PC-3 (cell line): ENCODE measurements at regions not wholly inside any gene's neighbourhood (a gene's known extent, or its start where the extent isn't known, plus 50 kb on each side); places are given as distances from the start of the nearest gene placed in this dataset.
A peak's percentile ranks its signal among the peaks of the same experiment; 100 is the strongest.
"Not testable (repeated sequence)": the region's sequence is repeated elsewhere in the genome, so short reads cannot be mapped to it uniquely, and the experiment has no call there.

Experiments used
- ATAC-seq: fragments of 200-7000 bp; cut with Tn5 transposase; 2 replicates; pipeline ENCODE4 v1.9.1; 2020; ENCODE audit warnings: mild to moderate bottlenecking, moderate library complexity
- BruUV-seq: library from RNA; stranded (reverse); fragments of 400-500 nt; replicated peaks from 2 replicates; lab custom pipeline; 2021; lab: Mats Ljungman, UMichigan
- CTCF ChIA-PET: fragments of 300-600 bp; sonication (Branson Sonifier 250); formaldehyde crosslinking; loops from one replicate; lab custom pipeline; 2022; ENCODE audit warnings: antibody characterized with exemption; lab: Charles Lee
- POLR2A ChIA-PET: fragments of 300-600 bp; sonication (Branson Sonifier 250); formaldehyde crosslinking; loops from one replicate; lab custom pipeline; 2022; ENCODE audit warnings: antibody characterized with exemption; ENCODE audit not compliant: unreplicated experiment; lab: Charles Lee
- DNase-seq: peaks from one replicate; pipeline ENCODE4 v3.0.0-alpha.2; 2015
- H2AFZ ChIP-seq: fragments of 300-600 bp; sonication (generic); 2 replicates; pipeline ENCODE4 v1.6.0; 2016; ENCODE audit warnings: antibody characterized with exemption, low read length
- H3F3A ChIP-seq: fragments of 300-600 bp; sonication (generic); one replicate; pipeline ENCODE4 v1.6.0; 2017; ENCODE audit warnings: antibody characterized with exemption, low read length, control low read depth, mild to moderate bottlenecking; ENCODE audit not compliant: unreplicated experiment
- H3K27ac ChIP-seq: fragments of 300-600 bp; sonication (generic); 2 replicates; pipeline ENCODE4 v1.5.1; 2016; ENCODE audit warnings: mild to moderate bottlenecking, low read length
- H3K27me3 ChIP-seq: fragments of 300-600 bp; sonication (generic); 2 replicates; pipeline ENCODE4 v1.6.1; 2016; ENCODE audit warnings: low read length, mixed read lengths
- H3K36me3 ChIP-seq: fragments of 300-600 bp; sonication (generic); 2 replicates; pipeline ENCODE4 v1.6.1; 2016; ENCODE audit warnings: low read depth, mixed run types, low read length, mixed read lengths
- H3K4me1 ChIP-seq: fragments of 300-600 bp; sonication (generic); 2 replicates; pipeline ENCODE4 v1.5.1; 2016; ENCODE audit warnings: low read length; ENCODE audit not compliant: insufficient read depth
- H3K4me2 ChIP-seq: fragments of 300-600 bp; sonication (generic); 2 replicates; pipeline ENCODE4 v1.6.0; 2016; ENCODE audit warnings: low read length
- H3K4me3 ChIP-seq: fragments of 300-600 bp; sonication (generic); 2 replicates; pipeline ENCODE4 v1.5.1; 2016; ENCODE audit warnings: mild to moderate bottlenecking, low read length, mixed read lengths
- H3K79me2 ChIP-seq: fragments of 300-600 bp; sonication (generic); 2 replicates; pipeline ENCODE4 v1.6.1; 2017; ENCODE audit warnings: low read length, mixed read lengths
- H3K9ac ChIP-seq: fragments of 300-600 bp; sonication (generic); 2 replicates; pipeline ENCODE4 v1.6.0; 2016; ENCODE audit warnings: mild to moderate bottlenecking, low read length
- H3K9me2 ChIP-seq: fragments of 300-600 bp; sonication (generic); replicated peaks from 2 replicates; pipeline ENCODE4 v1.6.1; 2016; ENCODE audit warnings: mixed run types, low read length, mixed read lengths
- H3K9me3 ChIP-seq: fragments of 300-600 bp; sonication (generic); 2 replicates; pipeline ENCODE4 v1.6.1; 2016; ENCODE audit warnings: low read length, mixed read lengths
- H4K20me1 ChIP-seq: fragments of 300-600 bp; sonication (generic); 2 replicates; pipeline ENCODE4 v1.6.1; 2016; ENCODE audit warnings: low read length, mixed read lengths
- CTCF ChIP-seq: fragments of 300-600 bp; sonication (generic); conservative IDR thresholded peaks from 2 replicates; pipeline ENCODE4 v1.5.1; 2017; ENCODE audit warnings: antibody characterized with exemption, low read depth, mild to moderate bottlenecking, low read length
- EZH2 ChIP-seq: fragments of 300-600 bp; sonication (generic); IDR thresholded peaks from one replicate; pipeline ENCODE4 v1.6.1; 2017; ENCODE audit warnings: antibody characterized with exemption, mild to moderate bottlenecking, low read length; ENCODE audit not compliant: unreplicated experiment
- EZH2phosphoT487 ChIP-seq: fragments of 300-600 bp; sonication (generic); IDR thresholded peaks from 2 replicates; pipeline ENCODE4 v1.6.1; 2018; ENCODE audit warnings: mild to moderate bottlenecking, antibody characterized with exemption, low read length, borderline replicate concordance
- intact Hi-C: fragments of 100-400 bp; cut with micrococcal nuclease; formaldehyde crosslinking; loops from 2 replicates; pipeline ENCODE4 v1.9.0; 2023

- Histone ChIP-seq H3K27ac (no peak overlapping the region), H3K27me3 (no peaks in the 10 kb centered on the region), H3K9me3 (no peaks in the 10 kb centered on the region), H2AFZ (no peak overlapping the region), H3K36me3 (no peaks in the 10 kb centered on the region), H3K79me2 (no peaks in the 10 kb centered on the region), H3K9ac (no peak overlapping the region), H3F3A (no peaks in the 10 kb centered on the region), H3K4me1 (peaks cover 7% of the 10 kb centered on the region), H3K9me2 (no peaks in the 10 kb centered on the region), H3K4me3 (no peak overlapping the region), H4K20me1 (no peaks in the 10 kb centered on the region), H3K4me2 (no peak overlapping the region)
- ChIA-PET POLR2A (no interaction called here), CTCF (no interaction called here)
- ATAC-seq, result no peak
- no peak for TF ChIP-seq EZH2phosphoT487
- TF ChIP-seq EZH2, result no peak
- no peak for TF ChIP-seq CTCF
- no peak for DNase-seq
- no TSS peak for BruUV-seq
- intact Hi-C loops, result no loop called here
Observed at GRCh38 chr5:136816327-136816726, 451.0 kb upstream of the TRPC7 start.

GRCh38 chr5:136814619-136815378 lies 449.5 kb upstream of the TRPC7 start:
- Histone ChIP-seq H3K79me2 (no peaks in the 10 kb centered on the region), H3K27me3 (no peaks in the 10 kb centered on the region), H3K9me2 (no peaks in the 10 kb centered on the region), H3K4me2 (no peak overlapping the region), H3K9ac (no peak overlapping the region), H4K20me1 (no peaks in the 10 kb centered on the region), H2AFZ (no peak overlapping the region), H3K9me3 (no peaks in the 10 kb centered on the region), H3K4me3 (no peak overlapping the region), H3K4me1 (peaks cover 20% of the 10 kb centered on the region), H3F3A (peaks cover 4% of the 10 kb centered on the region), H3K27ac (no peak overlapping the region), H3K36me3 (no peaks in the 10 kb centered on the region)
- TF ChIP-seq EZH2 (no peak), CTCF (no peak), EZH2phosphoT487 (no peak)
- ChIA-PET CTCF (no interaction called here), POLR2A (no interaction called here)
- ATAC-seq, result no peak
- BruUV-seq, result no TSS peak
- no peak for DNase-seq
- intact Hi-C loops, result no loop called here

- H3K4me3 ChIP-seq, result 0 out of 2 replicates have a peak overlapping the region, but pooled peaks have one; percentile 37
- H2AFZ ChIP-seq, H4K20me1 ChIP-seq, H3K79me2 ChIP-seq, BruUV-seq, H3K36me3 ChIP-seq, H3F3A ChIP-seq, CTCF ChIA-PET, H3K27me3 ChIP-seq, H3K9me2 ChIP-seq, H3K9me3 ChIP-seq: not testable (repeated sequence)
- intact Hi-C loops, result loop anchor here (1.0 kb wide), 1 partner anchor 378 kb away; no protein-coding TSS in a partner anchor
- DNase-seq, result peak; percentile 53
- peak; percentile 20 for ATAC-seq
- peak overlapping the region; percentile 73 for H3K9ac ChIP-seq
- POLR2A ChIA-PET, result interaction anchor here (0.7 kb wide), 1 partner anchor 383 kb away, joined by 7 read pairs; no protein-coding TSS in a partner anchor
- H3K4me1 ChIP-seq, result peaks cover 28% of the 10 kb centered on the region
- peak overlapping the region; percentile 79 for H3K4me2 ChIP-seq
- peak overlapping the region; percentile 98 for H3K27ac ChIP-seq
Observed at GRCh38 chr5:136812270-136812669, 446.9 kb upstream of the TRPC7 start.
